Parathyroid adenoma (tissue), 2 donors: ENCODE measurements at regions not wholly inside any gene's neighbourhood (a gene's known extent, or its start where the extent isn't known, plus 50 kb on each side); places are given as distances from the start of the nearest gene placed in this dataset.

ENCODE experiments used
- H2AFZ ChIP-seq: fragments of 300-600 bp; sonication (generic); one replicate; pipeline ENCODE4 v1.7.0; 2017; ENCODE audit warnings: antibody characterized with exemption, mild to moderate bottlenecking
- H3K27ac ChIP-seq: fragments of 300-600 bp; sonication (generic); one replicate; pipeline ENCODE4 v1.7.0; 2017
- H3K27me3 ChIP-seq: fragments of 300-600 bp; sonication (generic); one replicate; pipeline ENCODE4 v1.7.0; 2017; ENCODE audit warnings: low read length; ENCODE audit not compliant: control insufficient read depth, insufficient read depth
- H3K36me3 ChIP-seq: fragments of 300-600 bp; sonication (generic); one replicate; pipeline ENCODE4 v1.7.0; 2017; ENCODE audit warnings: low read length; ENCODE audit not compliant: control insufficient read depth, insufficient read depth
- H3K4me1 ChIP-seq: fragments of 300-600 bp; sonication (generic); one replicate; pipeline ENCODE4 v1.7.0; 2017; ENCODE audit warnings: control low read depth
- H3K4me2 ChIP-seq: fragments of 300-600 bp; sonication (generic); one replicate; pipeline ENCODE4 v1.7.0; 2017; ENCODE audit warnings: low read length
- H3K4me3 ChIP-seq: fragments of 300-600 bp; sonication (generic); one replicate; pipeline ENCODE4 v1.7.0; 2017; ENCODE audit warnings: low read depth, low read length
- H3K79me2 ChIP-seq: fragments of 300-600 bp; sonication (generic); one replicate; pipeline ENCODE4 v1.7.0; 2017; ENCODE audit warnings: control low read depth
- H3K9ac ChIP-seq: fragments of 300-600 bp; sonication (generic); one replicate; pipeline ENCODE4 v1.7.0; 2017; ENCODE audit warnings: mild to moderate bottlenecking
- H3K9me3 ChIP-seq: fragments of 300-600 bp; sonication (generic); one replicate; pipeline ENCODE4 v1.7.0; 2017; ENCODE audit warnings: low read length; ENCODE audit not compliant: control insufficient read depth
- TF ChIP-seq, protein P1 (sequence below): fragments of 300-600 bp; sonication (generic); IDR thresholded peaks from one replicate; pipeline ENCODE4 v1.7.0; 2017; ENCODE audit warnings: antibody characterized with exemption, mild to moderate bottlenecking
- donor health status: primary hyperparathyroidism.

DNA sequence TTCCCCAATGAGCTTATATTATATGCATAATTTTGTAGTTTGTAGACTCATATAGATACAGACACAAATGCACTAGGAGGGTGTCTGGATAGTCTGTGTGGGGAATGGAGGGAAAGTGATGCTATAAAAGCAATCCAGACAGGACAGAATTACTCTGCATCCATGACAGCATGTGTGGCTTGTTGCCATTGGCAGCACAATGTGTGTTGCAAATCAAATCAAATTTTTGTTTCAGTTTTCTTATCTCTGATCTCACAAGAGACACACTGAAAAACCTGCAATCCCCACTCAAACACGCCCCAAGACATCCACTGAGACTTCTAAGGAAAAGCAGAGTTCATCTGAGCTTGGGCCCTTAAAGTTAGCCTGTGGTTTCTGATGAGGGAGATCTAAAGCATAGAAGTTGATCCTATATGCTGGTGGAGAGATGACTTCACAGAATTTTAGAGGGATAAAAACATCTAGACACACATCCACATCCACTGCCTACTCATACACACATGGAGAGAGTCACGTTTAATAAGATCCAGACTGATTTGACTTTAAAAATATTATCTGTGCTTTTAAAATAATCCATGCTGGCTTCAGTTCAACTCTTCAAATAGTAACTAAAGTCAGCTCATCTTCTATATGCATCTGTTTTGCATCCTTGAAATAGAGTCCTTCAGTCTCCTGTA is 313.0 kb upstream of the PLXNA2 start:
- Histone ChIP-seq H3K79me2 (no peaks in the 10 kb centered on the region), H3K36me3 (no peaks in the 10 kb centered on the region), H3K4me1 (no peaks in the 10 kb centered on the region), H3K4me2 (no peak overlapping the region), H3K9ac (no peak overlapping the region), H3K9me3 (no peaks in the 10 kb centered on the region), H2AFZ (no peak overlapping the region), H3K27ac (no peak overlapping the region), H3K27me3 (no peaks in the 10 kb centered on the region), H3K4me3 (no peak overlapping the region)
- TF ChIP-seq, protein P1, sequence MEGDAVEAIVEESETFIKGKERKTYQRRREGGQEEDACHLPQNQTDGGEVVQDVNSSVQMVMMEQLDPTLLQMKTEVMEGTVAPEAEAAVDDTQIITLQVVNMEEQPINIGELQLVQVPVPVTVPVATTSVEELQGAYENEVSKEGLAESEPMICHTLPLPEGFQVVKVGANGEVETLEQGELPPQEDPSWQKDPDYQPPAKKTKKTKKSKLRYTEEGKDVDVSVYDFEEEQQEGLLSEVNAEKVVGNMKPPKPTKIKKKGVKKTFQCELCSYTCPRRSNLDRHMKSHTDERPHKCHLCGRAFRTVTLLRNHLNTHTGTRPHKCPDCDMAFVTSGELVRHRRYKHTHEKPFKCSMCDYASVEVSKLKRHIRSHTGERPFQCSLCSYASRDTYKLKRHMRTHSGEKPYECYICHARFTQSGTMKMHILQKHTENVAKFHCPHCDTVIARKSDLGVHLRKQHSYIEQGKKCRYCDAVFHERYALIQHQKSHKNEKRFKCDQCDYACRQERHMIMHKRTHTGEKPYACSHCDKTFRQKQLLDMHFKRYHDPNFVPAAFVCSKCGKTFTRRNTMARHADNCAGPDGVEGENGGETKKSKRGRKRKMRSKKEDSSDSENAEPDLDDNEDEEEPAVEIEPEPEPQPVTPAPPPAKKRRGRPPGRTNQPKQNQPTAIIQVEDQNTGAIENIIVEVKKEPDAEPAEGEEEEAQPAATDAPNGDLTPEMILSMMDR, result no peak

DNA sequence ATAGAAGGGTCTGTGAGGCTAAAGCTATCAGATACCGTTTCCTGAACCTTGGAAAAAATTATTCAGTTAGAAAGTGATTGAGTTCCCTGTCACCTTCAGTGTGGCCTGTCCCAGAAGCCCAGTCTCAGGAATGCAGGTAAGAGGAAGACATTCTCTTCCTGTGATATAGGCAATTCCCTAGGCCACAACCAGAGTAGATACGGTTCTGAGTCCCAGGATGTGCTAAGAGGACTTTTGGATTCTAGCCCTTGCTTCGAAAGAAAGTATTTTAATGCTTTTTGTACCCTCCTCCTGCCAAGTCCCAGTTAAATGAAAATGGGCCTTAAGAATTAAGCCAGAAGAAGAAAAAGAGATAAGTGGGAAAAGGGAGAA is 313.5 kb upstream of the PLXNA2 start:
- Histone ChIP-seq H3K36me3 (no peaks in the 10 kb centered on the region), H2AFZ (no peak overlapping the region), H3K27me3 (no peaks in the 10 kb centered on the region), H3K9ac (no peak overlapping the region), H3K4me3 (no peak overlapping the region), H3K4me1 (no peaks in the 10 kb centered on the region), H3K9me3 (no peaks in the 10 kb centered on the region), H3K79me2 (no peaks in the 10 kb centered on the region), H3K27ac (no peak overlapping the region), H3K4me2 (no peak overlapping the region)
- TF ChIP-seq, protein P1, result no peak

DNA sequence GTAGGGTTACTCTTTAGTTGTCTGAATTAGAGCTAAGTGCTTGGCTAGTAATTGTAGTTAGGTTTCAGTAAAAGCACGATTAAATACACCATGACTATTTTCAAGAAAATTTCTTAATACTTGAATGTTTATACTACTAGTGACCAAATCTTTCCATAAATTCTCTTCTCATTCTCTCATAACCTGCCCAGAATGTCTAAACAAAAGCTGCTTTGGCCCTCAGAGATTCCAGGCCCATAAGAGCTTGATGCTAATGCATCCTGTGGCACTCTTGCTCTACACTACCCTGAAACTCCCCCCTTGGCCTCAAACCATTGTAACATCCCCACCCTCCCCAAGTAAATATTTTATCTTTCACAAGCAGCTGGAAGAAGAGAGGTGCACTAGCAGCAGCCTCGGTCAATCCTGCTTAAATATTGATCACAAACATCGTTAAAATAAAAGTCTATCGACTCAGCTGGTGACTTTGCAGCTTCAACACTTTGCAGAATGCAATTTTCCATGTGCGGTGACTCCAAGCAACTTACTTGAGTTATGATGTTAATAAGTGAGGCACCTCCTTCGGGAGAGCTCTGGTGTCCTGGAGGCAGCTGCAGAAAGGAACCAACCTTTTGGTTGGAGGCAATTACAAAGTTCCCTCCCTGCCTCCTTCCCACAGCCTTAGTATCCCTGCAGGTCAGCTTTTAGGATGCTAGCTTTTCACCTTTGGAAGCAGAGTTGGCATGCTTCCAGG is 315.6 kb upstream of the PLXNA2 start:
- Histone ChIP-seq H3K9ac (no peak overlapping the region), H3K27ac (no peak overlapping the region), H3K9me3 (no peaks in the 10 kb centered on the region)

DNA sequence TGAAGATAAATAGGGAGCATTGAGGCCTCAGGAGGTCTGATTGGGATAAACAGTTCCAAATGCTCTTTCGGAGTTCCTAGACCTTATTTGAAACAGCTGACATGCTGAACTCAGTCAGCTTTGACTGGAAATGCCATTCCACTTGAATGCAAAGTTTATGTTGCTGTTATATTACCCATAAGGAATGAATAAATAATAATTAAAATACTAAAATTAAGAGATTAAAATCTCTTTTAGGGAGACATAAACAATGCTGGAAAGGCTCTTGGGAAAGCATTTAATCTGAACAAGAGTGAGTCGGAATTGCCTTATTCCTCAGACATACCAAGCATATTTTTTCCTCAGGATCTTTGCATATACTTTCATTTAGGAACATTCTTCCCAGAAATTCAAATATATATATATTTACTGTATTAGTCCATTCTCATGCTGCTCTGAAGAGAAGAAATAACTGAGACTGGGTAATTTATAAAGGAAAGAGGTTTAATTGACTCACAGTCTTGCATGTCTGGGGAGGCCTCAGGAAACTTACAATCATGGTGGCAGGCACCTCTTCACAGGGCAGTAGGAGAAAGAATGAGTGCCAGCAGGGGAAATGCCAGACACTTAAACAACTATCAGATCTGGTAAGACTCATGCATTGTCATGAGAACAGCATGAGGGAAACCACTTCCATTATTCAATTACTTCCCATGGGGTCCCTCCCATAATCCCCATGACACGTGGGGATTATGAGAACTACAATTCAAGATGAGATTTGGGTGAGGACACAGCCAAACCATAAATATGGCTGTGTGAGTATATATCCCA is 318.2 kb upstream of the PLXNA2 start:
- H3K9me3 ChIP-seq, result no peaks in the 10 kb centered on the region
- TF ChIP-seq, protein P1, result no peak
- no peak overlapping the region for H3K27ac ChIP-seq

More for the DNA sequence above, 315.6 kb upstream of the PLXNA2 start:
- no peaks in the 10 kb centered on the region for H3K79me2 ChIP-seq
- H3K36me3 ChIP-seq, result no peaks in the 10 kb centered on the region
- no peak overlapping the region for H3K4me2 ChIP-seq
- H2AFZ ChIP-seq, result no peak overlapping the region
- H3K4me1 ChIP-seq, result no peaks in the 10 kb centered on the region
- H3K4me3 ChIP-seq, result no peak overlapping the region
- TF ChIP-seq, protein P1, result no peak
- no peaks in the 10 kb centered on the region for H3K27me3 ChIP-seq

More for the DNA sequence above, 318.2 kb upstream of the PLXNA2 start:
- H3K27me3 ChIP-seq, result no peaks in the 10 kb centered on the region
- no peaks in the 10 kb centered on the region for H3K79me2 ChIP-seq
- no peaks in the 10 kb centered on the region for H3K4me1 ChIP-seq
- H3K9ac ChIP-seq, result no peak overlapping the region
- H3K4me2 ChIP-seq, result no peak overlapping the region
- H3K4me3 ChIP-seq, result no peak overlapping the region
- no peak overlapping the region for H2AFZ ChIP-seq
- no peaks in the 10 kb centered on the region for H3K36me3 ChIP-seq
